ENCODE measurements at regions not wholly inside any gene's neighbourhood (a gene's known extent, or its start where the extent isn't known, plus 50 kb on each side); places are given as distances from the start of the nearest gene placed in this dataset.
A peak's percentile ranks its signal among the peaks of the same experiment; 100 is the strongest.
"Not testable (repeated sequence)": the region's sequence is repeated elsewhere in the genome, so short reads cannot be mapped to it uniquely, and the experiment has no call there.

GRCh38 chr12:116327992-116328391, 50.5 kb upstream of the MED13L start:
- DNase-seq (ENCODE audit: low read depth, low spot score); in situ Hi-C loops (cut with HindIII; ENCODE audit: low pct_unique_long_range_greater_than_20kb, low sequenced_read_pairs): not testable (repeated sequence)

GRCh38 chr12:116331876-116332275, 54.4 kb upstream of the MED13L start:
- no peak for DNase-seq (ENCODE audit: low read depth, low spot score)
- in situ Hi-C loops (cut with HindIII; ENCODE audit: low pct_unique_long_range_greater_than_20kb, low sequenced_read_pairs): no loop called here

- in situ Hi-C loops (cut with HindIII; ENCODE audit: low pct_unique_long_range_greater_than_20kb, low sequenced_read_pairs): no loop called here
- no peak for DNase-seq (ENCODE audit: low read depth, low spot score)
These were observed 55.4 kb upstream of the MED13L start for GRCh38 chr12:116332705-116333380.

GRCh38 chr12:116333402-116333801, 55.9 kb upstream of the MED13L start:
- in situ Hi-C loops (cut with HindIII; ENCODE audit: low pct_unique_long_range_greater_than_20kb, low sequenced_read_pairs): no loop called here

GRCh38 chr12:116336542-116337065, 59.1 kb upstream of the MED13L start:
- in situ Hi-C loops (cut with HindIII; ENCODE audit: low pct_unique_long_range_greater_than_20kb, low sequenced_read_pairs): no loop called here

More at GRCh38 chr12:116333402-116333801, 55.9 kb upstream of the MED13L start:
- no peak for DNase-seq (ENCODE audit: low read depth, low spot score)

GRCh38 chr12:116337312-116337711, 59.8 kb upstream of the MED13L start:
- in situ Hi-C loops (cut with HindIII; ENCODE audit: low pct_unique_long_range_greater_than_20kb, low sequenced_read_pairs): no loop called here

More at GRCh38 chr12:116336542-116337065, 59.1 kb upstream of the MED13L start:
- no peak for DNase-seq (ENCODE audit: low read depth, low spot score)

GRCh38 chr12:116338064-116338846, 60.8 kb upstream of the MED13L start:
- DNase-seq (ENCODE audit: low read depth, low spot score): no peak
- in situ Hi-C loops (cut with HindIII; ENCODE audit: low pct_unique_long_range_greater_than_20kb, low sequenced_read_pairs): no loop called here

More at GRCh38 chr12:116337312-116337711, 59.8 kb upstream of the MED13L start:
- no peak for DNase-seq (ENCODE audit: low read depth, low spot score)

GRCh38 chr12:116339062-116339461, 61.6 kb upstream of the MED13L start:
- in situ Hi-C loops (cut with HindIII; ENCODE audit: low pct_unique_long_range_greater_than_20kb, low sequenced_read_pairs): no loop called here

GRCh38 chr12:116339800-116340371, 62.4 kb upstream of the MED13L start:
- in situ Hi-C loops (cut with HindIII; ENCODE audit: low pct_unique_long_range_greater_than_20kb, low sequenced_read_pairs): no loop called here
- DNase-seq (ENCODE audit: low read depth, low spot score): peak; percentile 67

More at GRCh38 chr12:116339062-116339461, 61.6 kb upstream of the MED13L start:
- DNase-seq (ENCODE audit: low read depth, low spot score): no peak

- in situ Hi-C loops (cut with HindIII; ENCODE audit: low pct_unique_long_range_greater_than_20kb, low sequenced_read_pairs): no loop called here
- no peak for DNase-seq (ENCODE audit: low read depth, low spot score)
These were observed 65.9 kb upstream of the MED13L start for GRCh38 chr12:116343331-116343884.

- in situ Hi-C loops (cut with HindIII; ENCODE audit: low pct_unique_long_range_greater_than_20kb, low sequenced_read_pairs): no loop called here
- no peak for DNase-seq (ENCODE audit: low read depth, low spot score)
These were observed 68.7 kb upstream of the MED13L start for GRCh38 chr12:116346222-116346621.

- in situ Hi-C loops (cut with HindIII; ENCODE audit: low pct_unique_long_range_greater_than_20kb, low sequenced_read_pairs): no loop called here
- peak; percentile 66 for DNase-seq (ENCODE audit: low read depth, low spot score)
These were observed 69.2 kb upstream of the MED13L start for GRCh38 chr12:116346741-116347140.

- in situ Hi-C loops (cut with HindIII; ENCODE audit: low pct_unique_long_range_greater_than_20kb, low sequenced_read_pairs): no loop called here
- DNase-seq (ENCODE audit: low read depth, low spot score): no peak
These were observed 69.8 kb upstream of the MED13L start for GRCh38 chr12:116347265-116347664.

GRCh38 chr12:116352315-116352835, 74.9 kb upstream of the MED13L start:
- in situ Hi-C loops (cut with HindIII; ENCODE audit: low pct_unique_long_range_greater_than_20kb, low sequenced_read_pairs): no loop called here
- DNase-seq (ENCODE audit: low read depth, low spot score): no peak

GRCh38 chr12:116353958-116354357, 76.5 kb upstream of the MED13L start:
- in situ Hi-C loops (cut with HindIII; ENCODE audit: low pct_unique_long_range_greater_than_20kb, low sequenced_read_pairs): no loop called here

GRCh38 chr12:116354534-116354933, 77.0 kb upstream of the MED13L start:
- in situ Hi-C loops (cut with HindIII; ENCODE audit: low pct_unique_long_range_greater_than_20kb, low sequenced_read_pairs): no loop called here
- no peak for DNase-seq (ENCODE audit: low read depth, low spot score)

More at GRCh38 chr12:116353958-116354357, 76.5 kb upstream of the MED13L start:
- DNase-seq (ENCODE audit: low read depth, low spot score): no peak

GRCh38 chr12:116354950-116355783, 77.7 kb upstream of the MED13L start:
- in situ Hi-C loops (cut with HindIII; ENCODE audit: low pct_unique_long_range_greater_than_20kb, low sequenced_read_pairs): no loop called here
- no peak for DNase-seq (ENCODE audit: low read depth, low spot score)

Data from SK-MEL-5 (cell line).